GM23338 (cell line): ENCODE measurements at regions not wholly inside any gene's neighbourhood (a gene's known extent, or its start where the extent isn't known, plus 50 kb on each side); places are given as distances from the start of the nearest gene placed in this dataset.

Experiments
- ATAC-seq: fragments of 200-7000 bp; cut with Tn5 transposase; 3 replicates; pipeline ENCODE4 v1.9.1; 2020
- DNase-seq: peaks from one replicate; pipeline ENCODE4 v3.0.0-alpha.2; 2015; ENCODE audit warnings: low spot score
- H2AFZ ChIP-seq: fragments of 200-600 bp; sonication (generic); 2 replicates; pipeline ENCODE4 v1.8.0; 2016; ENCODE audit warnings: antibody characterized with exemption, mild to moderate bottlenecking, moderate library complexity
- H3F3A ChIP-seq: fragments of 200-600 bp; sonication (generic); replicated peaks from 2 replicates; pipeline ENCODE4 v1.8.0; 2017; ENCODE audit warnings: antibody characterized with exemption, mixed run types, low read depth
- H3K27ac ChIP-seq: fragments of 200-600 bp; sonication (generic); 2 replicates; pipeline ENCODE4 v1.6.1; 2016; ENCODE audit warnings: low read depth
- H3K27me3 ChIP-seq: fragments of 200-600 bp; sonication (generic); 2 replicates; pipeline ENCODE4 v1.8.0; 2016; ENCODE audit warnings: mild to moderate bottlenecking, mixed run types, moderate library complexity; ENCODE audit not compliant: insufficient read depth
- H3K36me3 ChIP-seq: fragments of 200-600 bp; sonication (generic); 2 replicates; pipeline ENCODE4 v1.8.0; 2016; ENCODE audit warnings: mild to moderate bottlenecking; ENCODE audit not compliant: insufficient read depth
- H3K4me1 ChIP-seq: fragments of 200-600 bp; sonication (generic); 2 replicates; pipeline ENCODE4 v1.8.0; 2016; ENCODE audit warnings: mild to moderate bottlenecking, moderate library complexity; ENCODE audit not compliant: insufficient read depth
- H3K4me2 ChIP-seq: fragments of 200-600 bp; sonication (generic); 2 replicates; pipeline ENCODE4 v1.7.1; 2017; ENCODE audit warnings: mixed run types
- H3K4me3 ChIP-seq: fragments of 200-600 bp; sonication (generic); 2 replicates; pipeline ENCODE4 v1.6.1; 2016; ENCODE audit warnings: mixed run types
- H3K79me2 ChIP-seq: fragments of 200-600 bp; sonication (generic); replicated peaks from 2 replicates; pipeline ENCODE4 v1.8.0; 2017; ENCODE audit warnings: mild to moderate bottlenecking; ENCODE audit not compliant: insufficient read depth
- H3K9me2 ChIP-seq: fragments of 200-600 bp; sonication (generic); 2 replicates; pipeline ENCODE4 v1.8.0; 2017; ENCODE audit not compliant: insufficient read depth
- H4K20me1 ChIP-seq: fragments of 200-600 bp; sonication (generic); replicated peaks from 2 replicates; pipeline ENCODE4 v1.8.0; 2017; ENCODE audit warnings: mild to moderate bottlenecking; ENCODE audit not compliant: insufficient read depth
- H3K27ac Mint-ChIP-seq: 2 replicates; pipeline ENCODE4 v1.8.0; 2020; ENCODE audit warnings: inconsistent platforms, mild to moderate bottlenecking, moderate library complexity, mixed read lengths
- H3K27me3 Mint-ChIP-seq: 3 replicates; pipeline ENCODE4 v1.8.0; 2022; ENCODE audit warnings: low read depth, mild to moderate bottlenecking, moderate library complexity, mixed read lengths, inconsistent platforms; ENCODE audit not compliant: insufficient read depth, poor library complexity
- H3K36me3 Mint-ChIP-seq: 3 replicates; pipeline ENCODE4 v1.8.0; 2021; ENCODE audit warnings: low read depth, mild to moderate bottlenecking, inconsistent platforms, moderate library complexity, mixed read lengths
- H3K4me1 Mint-ChIP-seq: 3 replicates; pipeline ENCODE4 v1.8.0; 2020; ENCODE audit warnings: mild to moderate bottlenecking, inconsistent platforms, mixed read lengths
- H3K4me3 Mint-ChIP-seq: 3 replicates; pipeline ENCODE4 v1.8.0; 2021; ENCODE audit warnings: moderate library complexity, mild to moderate bottlenecking, inconsistent platforms, mixed read lengths
- H3K9me3 Mint-ChIP-seq: 3 replicates; pipeline ENCODE4 v1.8.0; 2020; ENCODE audit warnings: moderate library complexity, mild to moderate bottlenecking, inconsistent platforms, mixed read lengths
- CREB1 ChIP-seq: fragments of 250-450 bp; sonication (Bioruptor Pico); IDR thresholded peaks from 2 replicates; pipeline ENCODE4 v1.5.0; 2020; ENCODE audit warnings: low read depth, mild to moderate bottlenecking, moderate library complexity
- CTCF ChIP-seq, 2 experiments: fragments of 200-600 bp in 1 of 2; sonication (generic) in 1 of 2; conservative IDR thresholded peaks; 2 replicates each; pipeline versions ENCODE4 v1.5.1 to v1.6.1; 2016 to 2017; ENCODE audit warnings: antibody characterized with exemption in 2 of 2, low read depth in 2 of 2, mild to moderate bottlenecking in 2 of 2, moderate library complexity in 1 of 2
- ETS1 ChIP-seq: IDR thresholded peaks from 2 replicates; pipeline ENCODE4 v1.6.1; 2016; ENCODE audit warnings: antibody characterized with exemption
- EZH2 ChIP-seq: fragments of 200-600 bp; sonication (generic); IDR thresholded peaks from one replicate; pipeline ENCODE4 v1.8.0; 2017; ENCODE audit warnings: antibody characterized with exemption, mild to moderate bottlenecking, low read depth; ENCODE audit not compliant: unreplicated experiment
- EZH2phosphoT487 ChIP-seq: fragments of 200-600 bp; sonication (generic); IDR thresholded peaks from one replicate; pipeline ENCODE4 v1.8.1; 2018; ENCODE audit warnings: antibody characterized with exemption; ENCODE audit not compliant: unreplicated experiment
- JUNB ChIP-seq: IDR thresholded peaks from one replicate; pipeline ENCODE4 v1.6.1; 2016; ENCODE audit warnings: antibody characterized with exemption; ENCODE audit not compliant: unreplicated experiment
- NANOG ChIP-seq: IDR thresholded peaks from 2 replicates; pipeline ENCODE4 v1.6.1; 2016; ENCODE audit warnings: antibody characterized with exemption, borderline replicate concordance
- POLR2AphosphoS5 ChIP-seq: IDR thresholded peaks from 2 replicates; pipeline ENCODE4 v1.6.1; 2016; ENCODE audit warnings: antibody characterized with exemption, low read depth
- STAT1 ChIP-seq: IDR thresholded peaks from one replicate; pipeline ENCODE4 v1.6.1; 2016; ENCODE audit warnings: antibody characterized with exemption; ENCODE audit not compliant: unreplicated experiment
- ZNF114 ChIP-seq: fragments of 250-450 bp; sonication (Bioruptor Pico); IDR thresholded peaks from 2 replicates; pipeline ENCODE4 v1.5.0; 2020; ENCODE audit warnings: mild to moderate bottlenecking, moderate library complexity
- ZNF331 ChIP-seq: fragments of 250-450 bp; sonication (Bioruptor Pico); IDR thresholded peaks from 2 replicates; pipeline ENCODE4 v1.5.0; 2020; ENCODE audit warnings: low read depth, mild to moderate bottlenecking, moderate library complexity
- TF ChIP-seq, protein P1 (sequence below): fragments of 250-450 bp; sonication (Bioruptor Pico); IDR thresholded peaks from 2 replicates; pipeline ENCODE4 v1.5.0; 2020; ENCODE audit warnings: mild to moderate bottlenecking, moderate library complexity
- TF ChIP-seq, protein P2 (sequence below): IDR thresholded peaks from one replicate; pipeline ENCODE4 v1.6.1; 2018; ENCODE audit warnings: antibody characterized with exemption; ENCODE audit not compliant: unreplicated experiment

DNA sequence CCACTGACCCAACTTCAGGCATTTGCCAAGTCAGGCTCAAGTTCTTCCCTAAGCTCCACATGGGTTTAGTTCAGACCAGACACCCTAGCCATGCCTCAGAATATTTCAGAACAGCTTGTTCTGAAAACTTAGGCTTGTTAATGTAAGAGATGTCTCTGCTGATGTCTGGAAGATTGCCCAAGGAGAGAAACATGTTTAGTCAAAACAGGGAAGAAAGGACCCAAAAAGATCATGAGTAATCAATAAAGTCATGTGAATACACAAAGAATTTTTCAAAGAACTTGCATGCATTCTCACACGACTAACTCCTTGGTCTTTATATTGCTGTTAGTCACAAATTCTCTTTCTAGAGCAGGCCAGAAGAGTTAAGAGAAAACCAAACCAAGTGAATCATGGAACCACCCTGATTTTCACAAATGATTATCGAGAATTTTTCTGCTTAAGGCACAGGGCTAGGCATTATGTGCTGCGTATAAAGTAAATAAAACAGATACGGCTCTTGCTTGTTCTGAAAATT is 158.1 kb upstream of the HMHB1 start:
- DNase-seq (no peak), ATAC-seq (no peak)
- Histone ChIP-seq H4K20me1 (no peaks in the 10 kb centered on the region), H3K4me2 (no peak overlapping the region), H3K79me2 (no peaks in the 10 kb centered on the region), H3K27ac (no peak overlapping the region), H3K27me3 (no peaks in the 10 kb centered on the region), H3K4me1 (no peaks in the 10 kb centered on the region), H3K36me3 (no peaks in the 10 kb centered on the region), H2AFZ (no peak overlapping the region), H3K9me2 (0 out of 2 replicates have a peak, but pooled peaks cover 2% of the 10 kb centered on the region), H3K4me3 (no peak overlapping the region), H3F3A (no peaks in the 10 kb centered on the region)
- TF ChIP-seq STAT1, result no peak
- TF ChIP-seq CREB1 (CRISPR knock-in tag), result no peak
- TF ChIP-seq EZH2, result no peak
- no peak for TF ChIP-seq ETS1
- TF ChIP-seq EZH2phosphoT487, result no peak
- TF ChIP-seq, protein P1, sequence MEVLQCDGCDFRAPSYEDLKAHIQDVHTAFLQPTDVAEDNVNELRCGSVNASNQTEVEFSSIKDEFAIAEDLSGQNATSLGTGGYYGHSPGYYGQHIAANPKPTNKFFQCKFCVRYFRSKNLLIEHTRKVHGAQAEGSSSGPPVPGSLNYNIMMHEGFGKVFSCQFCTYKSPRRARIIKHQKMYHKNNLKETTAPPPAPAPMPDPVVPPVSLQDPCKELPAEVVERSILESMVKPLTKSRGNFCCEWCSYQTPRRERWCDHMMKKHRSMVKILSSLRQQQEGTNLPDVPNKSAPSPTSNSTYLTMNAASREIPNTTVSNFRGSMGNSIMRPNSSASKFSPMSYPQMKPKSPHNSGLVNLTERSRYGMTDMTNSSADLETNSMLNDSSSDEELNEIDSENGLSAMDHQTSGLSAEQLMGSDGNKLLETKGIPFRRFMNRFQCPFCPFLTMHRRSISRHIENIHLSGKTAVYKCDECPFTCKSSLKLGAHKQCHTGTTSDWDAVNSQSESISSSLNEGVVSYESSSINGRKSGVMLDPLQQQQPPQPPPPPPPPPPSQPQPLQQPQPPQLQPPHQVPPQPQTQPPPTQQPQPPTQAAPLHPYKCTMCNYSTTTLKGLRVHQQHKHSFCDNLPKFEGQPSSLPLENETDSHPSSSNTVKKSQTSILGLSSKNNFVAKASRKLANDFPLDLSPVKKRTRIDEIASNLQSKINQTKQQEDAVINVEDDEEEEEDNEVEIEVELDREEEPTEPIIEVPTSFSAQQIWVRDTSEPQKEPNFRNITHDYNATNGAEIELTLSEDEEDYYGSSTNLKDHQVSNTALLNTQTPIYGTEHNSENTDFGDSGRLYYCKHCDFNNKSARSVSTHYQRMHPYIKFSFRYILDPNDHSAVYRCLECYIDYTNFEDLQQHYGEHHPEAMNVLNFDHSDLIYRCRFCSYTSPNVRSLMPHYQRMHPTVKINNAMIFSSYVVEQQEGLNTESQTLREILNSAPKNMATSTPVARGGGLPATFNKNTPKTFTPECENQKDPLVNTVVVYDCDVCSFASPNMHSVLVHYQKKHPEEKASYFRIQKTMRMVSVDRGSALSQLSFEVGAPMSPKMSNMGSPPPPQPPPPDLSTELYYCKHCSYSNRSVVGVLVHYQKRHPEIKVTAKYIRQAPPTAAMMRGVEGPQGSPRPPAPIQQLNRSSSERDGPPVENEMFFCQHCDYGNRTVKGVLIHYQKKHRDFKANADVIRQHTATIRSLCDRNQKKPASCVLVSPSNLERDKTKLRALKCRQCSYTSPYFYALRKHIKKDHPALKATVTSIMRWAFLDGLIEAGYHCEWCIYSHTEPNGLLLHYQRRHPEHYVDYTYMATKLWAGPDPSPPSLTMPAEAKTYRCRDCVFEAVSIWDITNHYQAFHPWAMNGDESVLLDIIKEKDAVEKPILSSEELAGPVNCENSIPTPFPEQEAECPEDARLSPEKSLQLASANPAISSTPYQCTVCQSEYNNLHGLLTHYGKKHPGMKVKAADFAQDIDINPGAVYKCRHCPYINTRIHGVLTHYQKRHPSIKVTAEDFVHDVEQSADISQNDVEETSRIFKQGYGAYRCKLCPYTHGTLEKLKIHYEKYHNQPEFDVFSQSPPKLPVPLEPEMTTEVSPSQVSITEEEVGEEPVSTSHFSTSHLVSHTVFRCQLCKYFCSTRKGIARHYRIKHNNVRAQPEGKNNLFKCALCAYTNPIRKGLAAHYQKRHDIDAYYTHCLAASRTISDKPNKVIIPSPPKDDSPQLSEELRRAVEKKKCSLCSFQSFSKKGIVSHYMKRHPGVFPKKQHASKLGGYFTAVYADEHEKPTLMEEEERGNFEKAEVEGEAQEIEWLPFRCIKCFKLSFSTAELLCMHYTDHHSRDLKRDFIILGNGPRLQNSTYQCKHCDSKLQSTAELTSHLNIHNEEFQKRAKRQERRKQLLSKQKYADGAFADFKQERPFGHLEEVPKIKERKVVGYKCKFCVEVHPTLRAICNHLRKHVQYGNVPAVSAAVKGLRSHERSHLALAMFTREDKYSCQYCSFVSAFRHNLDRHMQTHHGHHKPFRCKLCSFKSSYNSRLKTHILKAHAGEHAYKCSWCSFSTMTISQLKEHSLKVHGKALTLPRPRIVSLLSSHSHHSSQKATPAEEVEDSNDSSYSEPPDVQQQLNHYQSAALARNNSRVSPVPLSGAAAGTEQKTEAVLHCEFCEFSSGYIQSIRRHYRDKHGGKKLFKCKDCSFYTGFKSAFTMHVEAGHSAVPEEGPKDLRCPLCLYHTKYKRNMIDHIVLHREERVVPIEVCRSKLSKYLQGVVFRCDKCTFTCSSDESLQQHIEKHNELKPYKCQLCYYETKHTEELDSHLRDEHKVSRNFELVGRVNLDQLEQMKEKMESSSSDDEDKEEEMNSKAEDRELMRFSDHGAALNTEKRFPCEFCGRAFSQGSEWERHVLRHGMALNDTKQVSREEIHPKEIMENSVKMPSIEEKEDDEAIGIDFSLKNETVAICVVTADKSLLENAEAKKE, result no peak
- TF ChIP-seq NANOG, result no peak
- no peak for TF ChIP-seq POLR2AphosphoS5
- TF ChIP-seq ZNF331, result no peak
- TF ChIP-seq CTCF (conservative IDR thresholded peaks at IDR 0.05; ENCODE audit: low read depth in 2 of 2), result no peak
- TF ChIP-seq JUNB, result no peak
- TF ChIP-seq, protein P2, sequence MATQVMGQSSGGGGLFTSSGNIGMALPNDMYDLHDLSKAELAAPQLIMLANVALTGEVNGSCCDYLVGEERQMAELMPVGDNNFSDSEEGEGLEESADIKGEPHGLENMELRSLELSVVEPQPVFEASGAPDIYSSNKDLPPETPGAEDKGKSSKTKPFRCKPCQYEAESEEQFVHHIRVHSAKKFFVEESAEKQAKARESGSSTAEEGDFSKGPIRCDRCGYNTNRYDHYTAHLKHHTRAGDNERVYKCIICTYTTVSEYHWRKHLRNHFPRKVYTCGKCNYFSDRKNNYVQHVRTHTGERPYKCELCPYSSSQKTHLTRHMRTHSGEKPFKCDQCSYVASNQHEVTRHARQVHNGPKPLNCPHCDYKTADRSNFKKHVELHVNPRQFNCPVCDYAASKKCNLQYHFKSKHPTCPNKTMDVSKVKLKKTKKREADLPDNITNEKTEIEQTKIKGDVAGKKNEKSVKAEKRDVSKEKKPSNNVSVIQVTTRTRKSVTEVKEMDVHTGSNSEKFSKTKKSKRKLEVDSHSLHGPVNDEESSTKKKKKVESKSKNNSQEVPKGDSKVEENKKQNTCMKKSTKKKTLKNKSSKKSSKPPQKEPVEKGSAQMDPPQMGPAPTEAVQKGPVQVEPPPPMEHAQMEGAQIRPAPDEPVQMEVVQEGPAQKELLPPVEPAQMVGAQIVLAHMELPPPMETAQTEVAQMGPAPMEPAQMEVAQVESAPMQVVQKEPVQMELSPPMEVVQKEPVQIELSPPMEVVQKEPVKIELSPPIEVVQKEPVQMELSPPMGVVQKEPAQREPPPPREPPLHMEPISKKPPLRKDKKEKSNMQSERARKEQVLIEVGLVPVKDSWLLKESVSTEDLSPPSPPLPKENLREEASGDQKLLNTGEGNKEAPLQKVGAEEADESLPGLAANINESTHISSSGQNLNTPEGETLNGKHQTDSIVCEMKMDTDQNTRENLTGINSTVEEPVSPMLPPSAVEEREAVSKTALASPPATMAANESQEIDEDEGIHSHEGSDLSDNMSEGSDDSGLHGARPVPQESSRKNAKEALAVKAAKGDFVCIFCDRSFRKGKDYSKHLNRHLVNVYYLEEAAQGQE, result no peak
- TF ChIP-seq ZNF114 (CRISPR knock-in tag), result no peak
- H3K4me3 Mint-ChIP-seq, result no peak overlapping the region
- no peaks in the 10 kb centered on the region; the same call in 2 of the 3 replicates for H3K4me1 Mint-ChIP-seq
- no peaks in the 10 kb centered on the region for H3K36me3 Mint-ChIP-seq
- no peak overlapping the region for H3K27ac Mint-ChIP-seq
- no peaks in the 10 kb centered on the region for H3K9me3 Mint-ChIP-seq
- no peaks in the 10 kb centered on the region for H3K27me3 Mint-ChIP-seq
